ENCODE measurements at regions not wholly inside any gene's neighbourhood (a gene's known extent, or its start where the extent isn't known, plus 50 kb on each side); places are given as distances from the start of the nearest gene placed in this dataset.

- Histone ChIP-seq H3K79me1 (ENCODE audit: low read depth in 1 of 2, low read length in 2 of 2) (no peaks in the 10 kb centered on the region), H2AK5ac (ENCODE audit: low read depth, low read length) (no peak overlapping the region), H3K9me1 (ENCODE audit: insufficient read depth, low read length) (no peaks in the 10 kb centered on the region), H3K4ac (ENCODE audit: low read depth, low read length) (no peak overlapping the region), H3K27me3 (ENCODE audit: control insufficient read depth, insufficient read depth, low read length) (no peaks in the 10 kb centered on the region), H3K9me3 (ENCODE audit: control insufficient read depth, insufficient read depth, low read length) (no peaks in the 10 kb centered on the region), H3K27ac (ENCODE audit: insufficient read depth, low read length) (no peak overlapping the region), H3K36me3 (ENCODE audit: control insufficient read depth, insufficient read depth, low read length) (no peaks in the 10 kb centered on the region), H3K14ac (replicated peaks; ENCODE audit: low read depth, low read length) (no peak overlapping the region), H3K4me1 (ENCODE audit: control insufficient read depth, insufficient read depth, low read length) (no peaks in the 10 kb centered on the region), H3K56ac (ENCODE audit: extremely low read depth, insufficient read depth, low read length) (no peak overlapping the region), H4K91ac (ENCODE audit: insufficient read depth, low read depth, low read length) (no peak overlapping the region), H4K5ac (ENCODE audit: low read depth, low read length) (no peak overlapping the region), H2BK15ac (ENCODE audit: low read depth, low read length) (no peak overlapping the region), H4K8ac (ENCODE audit: low read depth in 2 of 2, low read length in 2 of 2) (no peak overlapping the region), H3K4me3 (ENCODE audit: insufficient read depth, low read depth, low read length) (no peak overlapping the region), H2BK5ac (ENCODE audit: low read depth, low read length, poor library complexity, severe bottlenecking) (no peak overlapping the region), H3K9ac (ENCODE audit: low read depth, low read length) (no peak overlapping the region), H2AK9ac (replicated peaks; ENCODE audit: low read depth, low read length, poor library complexity) (no peak overlapping the region), H4K20me1 (ENCODE audit: insufficient read depth, low read length) (no peaks in the 10 kb centered on the region), H2AFZ (replicated peaks; ENCODE audit: low read length, poor library complexity) (no peak overlapping the region), H2BK120ac (ENCODE audit: low read depth, low read length) (no peak overlapping the region), H3K18ac (ENCODE audit: low read depth, low read length) (no peak overlapping the region), H3K23ac (ENCODE audit: low read depth, low read length) (no peak overlapping the region), H2BK20ac (ENCODE audit: low read depth, low read length) (no peak overlapping the region), H3K4me2 (ENCODE audit: low read depth, low read length) (no peak overlapping the region)
- in situ Hi-C loops (cut with MboI; ENCODE audit: low sequenced_read_pairs) = no loop called here
- dilution Hi-C loops (cut with HindIII; ENCODE audit: low sequenced_read_pairs, unreplicated experiment) = no loop called here
- intact Hi-C loops (cut with micrococcal nuclease) = no loop called here
- ChIA-PET POLR2A (ENCODE audit: unreplicated experiment) (no interaction called here), CTCF (no interaction called here)
- no TSS peak for BruUV-seq (replicated peaks)
- ATAC-seq (ENCODE audit: low read depth) (peak; percentile 35; the same call in 1 of the 2 replicates), DNase-seq (peak; percentile 32)
- TF ChIP-seq USF2 (IDR thresholded peaks at IDR 0.05; ENCODE audit: low read depth, low read length) = no peak
- TF ChIP-seq FOS (IDR thresholded peaks at IDR 0.05; ENCODE audit: low read depth, low read length) = no peak
- TF ChIP-seq RAD21 (IDR thresholded peaks at IDR 0.05; ENCODE audit: low read length) = peak; percentile 34
- TF ChIP-seq NFE2L2 (IDR thresholded peaks at IDR 0.05; ENCODE audit: low read depth, low read length) = no peak
- TF ChIP-seq SMC3 (IDR thresholded peaks at IDR 0.05; ENCODE audit: low read depth, low read length) = peak; percentile 31
- TF ChIP-seq RCOR1 (IDR thresholded peaks at IDR 0.05; ENCODE audit: insufficient replicate concordance, low read length) = no peak
- TF ChIP-seq CTCF (conservative IDR thresholded peaks at IDR 0.05; ENCODE audit: low read depth, low read length) = 0 out of 2 replicates have a peak, but pooled peaks have one; percentile 25
These were observed 198.0 kb upstream of the MPHOSPH6 start for GRCh38 chr16:82368041-82368440.
